ENCODE measurements at regions not wholly inside any gene's neighbourhood (a gene's known extent, or its start where the extent isn't known, plus 50 kb on each side); places are given as distances from the start of the nearest gene placed in this dataset.

DNA sequence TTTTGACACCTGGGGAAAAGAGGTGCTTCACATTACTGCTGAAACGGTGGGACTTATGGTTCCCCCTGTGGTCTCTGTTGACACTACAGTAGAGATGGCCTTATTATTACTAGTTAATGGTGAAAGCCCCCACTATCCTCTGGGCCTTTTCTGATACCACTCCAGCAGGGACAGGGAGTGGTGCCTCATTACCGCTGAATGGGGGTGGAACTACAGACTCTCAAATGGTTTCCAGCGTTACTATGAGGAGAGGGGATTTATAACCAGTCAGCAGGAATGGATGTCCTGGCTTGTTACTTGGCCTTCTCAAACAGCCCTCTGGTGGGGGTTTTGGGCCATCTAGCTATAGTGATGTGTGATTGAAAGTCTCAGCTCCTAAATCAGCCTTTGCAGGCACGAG is 96.7 kb upstream of the DIAPH3 start:
- Histone ChIP-seq H3K4me3 (ENCODE audit: extremely low read depth in 1 of 4, insufficient read depth in 2 of 4, low read depth in 3 of 4, low read length in 4 of 4) (no peak overlapping the region), H3K27ac (ENCODE audit: low read depth, low read length) (no peak overlapping the region), H3K79me2 (ENCODE audit: control insufficient read depth in 1 of 2, insufficient read depth in 2 of 2, low read length in 2 of 2) (no peaks in the 10 kb centered on the region), H2BK15ac (ENCODE audit: low read length) (no peak overlapping the region), H3K4me2 (ENCODE audit: insufficient read depth in 1 of 2, low read depth in 2 of 2, low read length in 2 of 2) (no peak overlapping the region), H4K8ac (ENCODE audit: extremely low read depth, insufficient read depth, low read length) (no peak overlapping the region), H3K9me3 (ENCODE audit: insufficient read depth in 2 of 2, low read depth in 1 of 2, low read length in 1 of 2) (peaks cover 0 to 6% of the 10 kb centered on the region in 2 experiments; a peak in 2 of 4 replicates), H3K9ac (replicated peaks in 1 of 4; ENCODE audit: extremely low read depth in 1 of 4, low read depth in 3 of 4, low read length in 3 of 4) (no peak overlapping the region), H4K5ac (ENCODE audit: insufficient read length, low read depth, low read length) (no peak overlapping the region), H3K4ac (replicated peaks; ENCODE audit: insufficient read length, low read depth, low read length) (no peak overlapping the region), H2BK12ac (ENCODE audit: low read depth, low read length) (no peak overlapping the region), H4K20me1 (replicated peaks in 1 of 2; ENCODE audit: control insufficient read depth in 1 of 2, insufficient read depth in 2 of 2, low read length in 2 of 2) (no peaks in the 10 kb centered on the region), H3K56ac (replicated peaks; ENCODE audit: insufficient read length, low read depth, low read length) (no peak overlapping the region), H2AFZ (ENCODE audit: low read length) (peak overlapping the region; percentile 76; the same call in 1 of the 2 replicates), H3K79me1 (ENCODE audit: low read depth, low read length) (no peaks in the 10 kb centered on the region), H3K14ac (ENCODE audit: insufficient read length) (no peak overlapping the region), H3K27me3 (replicated peaks in 1 of 4; ENCODE audit: control insufficient read depth in 3 of 4, extremely low read depth in 1 of 4, insufficient read depth in 3 of 4, low read length in 3 of 4) (no peaks in the 10 kb centered on the region), H2BK5ac (ENCODE audit: low read depth, low read length) (no peak overlapping the region), H2BK120ac (replicated peaks; ENCODE audit: low read depth, low read length) (no peak overlapping the region), H3K23me2 (ENCODE audit: low read depth, low read length) (no peaks in the 10 kb centered on the region), H3K36me3 (ENCODE audit: control insufficient read depth in 2 of 4, insufficient read depth in 4 of 4, low read length in 3 of 4) (no peaks in the 10 kb centered on the region), H4K91ac (replicated peaks; ENCODE audit: insufficient read length, low read length) (no peak overlapping the region), H2AK5ac (ENCODE audit: low read depth, low read length) (no peak overlapping the region), H2BK20ac (ENCODE audit: low read length) (peak overlapping the region; percentile 21; the same call in 1 of the 2 replicates), H3K23ac (ENCODE audit: insufficient read length) (no peak overlapping the region), H3K4me1 (replicated peaks in 1 of 4; ENCODE audit: control insufficient read depth in 3 of 4, insufficient read depth in 4 of 4, low read length in 3 of 4) (peaks cover 1 to 8% (median 5%) of the 10 kb centered on the region in 4 experiments; a peak in 5 of 7 replicates), H3K18ac (ENCODE audit: extremely low read depth, low read length) (peak overlapping the region; percentile 29; the same call in 1 of the 2 replicates)
- CTCF ChIA-PET (ENCODE audit: partially characterized antibody): interaction anchor here (0.7 to 2.4 kb wide), 18 partner anchors 10 to 869 kb away, joined by 3 to 17 read pairs (median 4); no protein-coding TSS in a partner anchor
- POLR2A ChIA-PET (ENCODE audit: partially characterized antibody): interaction anchor here (0.8 to 1.9 kb wide), 4 partner anchors 10 to 138 kb away, joined by 3 to 5 read pairs (median 3); no protein-coding TSS in a partner anchor
- WGBS, 2 experiments (ENCODE audit: extremely low coverage in 1 of 2, insufficient coverage in 1 of 2, insufficient read length in 1 of 2, insufficient replicate concordance in 2 of 2, low coverage in 1 of 2, low lambda C conversion rate in 2 of 2, missing lambda C conversion rate in 1 of 2): 73% methylated on average over 4 of the region's 4 CpGs; no CpG with 5 or more reads in 1 of the 2 experiments
- TF ChIP-seq RAD21 (IDR thresholded peaks at IDR 0.05 in 1 of 2, conservative IDR thresholded peaks at IDR 0.05 in 1 of 2; ENCODE audit: low read depth in 2 of 2, low read length in 2 of 2) (peak; percentile 17 to 40), SAP30 (IDR thresholded peaks at IDR 0.05; ENCODE audit: insufficient read depth, insufficient replicate concordance, low read length) (no peak)
- TF ChIP-seq, protein P1, sequence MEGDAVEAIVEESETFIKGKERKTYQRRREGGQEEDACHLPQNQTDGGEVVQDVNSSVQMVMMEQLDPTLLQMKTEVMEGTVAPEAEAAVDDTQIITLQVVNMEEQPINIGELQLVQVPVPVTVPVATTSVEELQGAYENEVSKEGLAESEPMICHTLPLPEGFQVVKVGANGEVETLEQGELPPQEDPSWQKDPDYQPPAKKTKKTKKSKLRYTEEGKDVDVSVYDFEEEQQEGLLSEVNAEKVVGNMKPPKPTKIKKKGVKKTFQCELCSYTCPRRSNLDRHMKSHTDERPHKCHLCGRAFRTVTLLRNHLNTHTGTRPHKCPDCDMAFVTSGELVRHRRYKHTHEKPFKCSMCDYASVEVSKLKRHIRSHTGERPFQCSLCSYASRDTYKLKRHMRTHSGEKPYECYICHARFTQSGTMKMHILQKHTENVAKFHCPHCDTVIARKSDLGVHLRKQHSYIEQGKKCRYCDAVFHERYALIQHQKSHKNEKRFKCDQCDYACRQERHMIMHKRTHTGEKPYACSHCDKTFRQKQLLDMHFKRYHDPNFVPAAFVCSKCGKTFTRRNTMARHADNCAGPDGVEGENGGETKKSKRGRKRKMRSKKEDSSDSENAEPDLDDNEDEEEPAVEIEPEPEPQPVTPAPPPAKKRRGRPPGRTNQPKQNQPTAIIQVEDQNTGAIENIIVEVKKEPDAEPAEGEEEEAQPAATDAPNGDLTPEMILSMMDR (IDR thresholded peaks at IDR 0.05; ENCODE audit: control extremely low read depth in 1 of 3, insufficient read depth in 1 of 3, low read depth in 1 of 3, low read length in 3 of 3): peak in 2 of 3 experiments; percentile 0 to 41; a peak in 1 of 4 replicates
- FAIRE-seq: peak; percentile 52
- no peak for DNase-seq (ENCODE audit: low read depth in 1 of 2, low spot score in 2 of 2)
